DND-41 (cell line): ENCODE measurements at regions not wholly inside any gene's neighbourhood (a gene's known extent, or its start where the extent isn't known, plus 50 kb on each side); places are given as distances from the start of the nearest gene placed in this dataset.

Experiments
- CTCF ChIP-seq: IDR thresholded peaks from 2 replicates; pipeline ENCODE4 v1.5.1; 2012; ENCODE audit warnings: borderline replicate concordance, low read length, moderate library complexity, mild to moderate bottlenecking; ENCODE audit not compliant: poor library complexity, severe bottlenecking; ENCODE audit errors: extremely low read depth
- EZH2 ChIP-seq: IDR thresholded peaks from 3 replicates; pipeline ENCODE4 v1.6.1; 2012; ENCODE audit warnings: borderline replicate concordance, low read depth, mild to moderate bottlenecking, moderate library complexity, low read length, inconsistent platforms; ENCODE audit not compliant: severe bottlenecking

GRCh38 chr4:14125375-14126129 is 498.0 kb upstream of the BOD1L1 start:
- TF ChIP-seq CTCF (no peak), EZH2 (no peak)
